OCI-LY3 (cell line): ENCODE measurements at regions not wholly inside any gene's neighbourhood (a gene's known extent, or its start where the extent isn't known, plus 50 kb on each side); places are given as distances from the start of the nearest gene placed in this dataset.

Source experiments
- CTCF ChIP-seq: fragments of 200-600, 300-600 bp; sonication (generic); IDR thresholded peaks from 2 replicates; pipeline ENCODE4 v1.5.1; 2014; ENCODE audit warnings: antibody characterized with exemption, low read length, low read depth
- EZH2phosphoT487 ChIP-seq: fragments of 200-600 bp; shearing (Covaris generic); IDR thresholded peaks from 2 replicates; pipeline ENCODE4 v1.6.1; 2018; ENCODE audit warnings: antibody characterized with exemption, mixed run types, low read depth

- TF ChIP-seq CTCF (no peak), EZH2phosphoT487 (no peak)
Observed at GRCh38 chr16:59205403-59205802, 471.3 kb upstream of the GOT2 start.
